HG03460 (cell line): ENCODE measurements at regions not wholly inside any gene's neighbourhood (a gene's known extent, or its start where the extent isn't known, plus 50 kb on each side); places are given as distances from the start of the nearest gene placed in this dataset.

Experiments
- ATAC-seq: cut with Tn5 transposase; IDR thresholded peaks from one replicate; pipeline ENCODE4 v1.9.1; 2021; ENCODE audit not compliant: unreplicated experiment

DNA sequence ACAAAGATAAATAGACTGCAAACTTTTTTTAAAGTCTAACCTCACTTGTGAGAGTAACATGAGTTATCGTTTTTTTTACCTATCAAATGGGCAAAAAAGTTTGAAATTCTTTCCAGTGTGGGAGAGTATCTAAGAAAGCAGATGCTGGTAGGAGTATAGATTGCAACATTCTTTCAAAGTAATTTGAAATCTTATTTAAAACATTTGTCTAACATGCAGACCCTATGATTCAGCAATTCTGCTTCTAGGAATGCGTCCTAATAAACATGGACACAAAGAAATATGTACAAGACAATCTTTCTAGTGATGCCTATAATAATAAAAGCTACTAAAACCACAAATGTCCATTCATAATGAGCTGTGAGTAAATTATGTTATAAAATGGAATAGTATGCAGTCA, 110.4 kb upstream of the TMCC3 start:
- ATAC-seq: no peak

DNA sequence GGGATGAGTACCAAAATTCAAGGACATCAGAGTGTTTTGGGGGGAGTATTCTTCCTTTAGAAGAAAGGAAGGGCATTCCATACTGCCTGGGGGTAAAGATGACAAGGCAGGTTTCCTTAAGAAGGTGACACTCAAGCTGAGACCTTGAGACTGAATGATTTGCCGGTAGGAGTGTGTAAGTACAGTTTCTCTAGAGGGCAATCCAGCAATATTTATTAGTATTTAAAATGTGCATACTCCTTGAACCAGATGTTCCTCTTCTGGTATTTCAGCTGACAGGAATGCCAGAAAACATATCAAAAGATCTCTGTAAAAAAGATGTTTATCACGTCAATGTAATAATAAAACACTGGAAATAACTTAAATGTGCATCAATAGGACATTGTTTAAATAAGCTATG, 106.4 kb upstream of the TMCC3 start:
- no peak for ATAC-seq

DNA sequence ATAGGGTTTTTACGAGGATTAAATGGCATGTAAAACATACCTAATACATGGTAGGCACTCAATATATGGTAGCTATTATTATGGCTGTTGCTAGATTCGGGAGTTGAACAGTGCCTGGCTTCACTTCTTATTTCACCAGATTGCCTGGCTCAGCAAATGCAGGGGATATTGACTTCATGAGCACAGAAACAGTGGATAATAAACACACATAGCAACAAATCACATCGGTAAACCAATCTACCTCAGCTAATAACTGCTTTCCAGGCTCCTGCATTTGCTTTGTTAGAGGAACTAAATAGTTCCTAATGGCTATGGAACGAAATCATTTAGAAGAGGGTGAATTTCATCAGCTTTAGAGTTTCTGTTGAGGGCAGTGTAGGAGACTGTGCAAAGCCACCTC, 105.2 kb upstream of the TMCC3 start:
- ATAC-seq: no peak

DNA sequence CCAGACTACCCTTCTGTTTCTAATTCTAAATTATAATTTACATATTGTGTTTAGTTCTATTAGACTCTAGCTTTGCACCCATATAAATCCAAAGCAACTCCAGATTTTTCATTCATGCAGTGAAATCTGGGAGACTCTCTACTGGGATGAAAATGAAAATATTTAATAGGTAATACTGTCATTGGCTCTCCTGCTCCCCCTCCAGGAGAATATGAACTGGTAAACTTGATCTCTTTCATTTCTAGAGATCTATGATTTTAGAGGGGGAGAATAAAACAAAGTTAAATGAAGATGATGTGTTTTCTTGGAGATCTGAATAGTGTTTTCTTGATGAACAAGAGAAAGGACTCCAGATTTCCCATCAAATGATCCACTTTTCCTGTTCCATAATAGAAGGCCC, 104.3 kb upstream of the TMCC3 start:
- no peak for ATAC-seq

DNA sequence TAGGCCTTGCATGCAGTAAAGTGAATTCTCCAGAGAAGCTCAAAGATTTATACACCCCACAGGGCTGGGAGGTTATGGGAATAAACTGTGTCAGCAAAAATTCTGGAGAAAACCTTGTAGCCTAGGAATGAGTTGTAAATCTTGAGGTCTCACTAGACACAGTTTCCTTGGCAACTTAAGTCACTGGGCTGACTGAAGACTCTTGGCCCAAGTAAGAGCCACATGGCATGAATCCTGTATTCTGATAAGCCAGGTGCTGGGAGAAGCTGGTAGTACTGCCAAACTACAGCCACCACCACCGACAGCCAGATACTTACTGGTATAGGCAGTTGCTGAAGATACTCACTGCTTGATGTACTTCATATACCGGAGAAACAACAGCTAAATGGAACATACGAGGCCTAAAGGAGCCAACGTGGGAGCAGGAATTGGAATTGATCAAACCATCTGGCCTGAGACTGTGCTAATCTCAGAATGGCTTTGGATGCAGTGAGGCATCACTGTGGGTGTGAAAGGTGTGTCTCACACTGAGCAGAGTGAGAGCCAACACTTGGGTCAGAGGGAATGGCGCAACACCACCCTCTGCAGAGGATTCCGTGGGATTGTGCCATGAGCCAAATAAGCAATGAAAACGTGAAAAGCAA, 102.8 kb upstream of the TMCC3 start:
- ATAC-seq: no peak

DNA sequence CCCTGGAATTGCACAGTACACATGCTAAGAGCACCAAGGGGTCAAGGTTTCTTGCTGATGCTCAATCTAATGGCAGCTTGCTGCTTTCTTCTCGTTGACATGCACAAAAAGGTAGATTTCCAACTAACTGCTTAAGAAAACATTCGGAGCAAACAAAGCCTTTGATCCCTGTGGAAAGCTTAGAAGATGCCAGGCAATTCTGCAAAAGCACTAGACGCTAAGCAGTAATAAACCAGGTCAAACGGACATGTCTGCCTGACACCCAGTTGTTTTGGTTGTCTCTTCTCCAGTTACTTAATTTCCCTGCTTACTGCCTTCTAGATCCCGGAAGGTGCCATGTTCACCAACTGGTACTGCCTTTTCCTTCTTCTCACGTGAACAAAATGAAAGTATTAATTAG, 100.5 kb upstream of the TMCC3 start:
- no peak for ATAC-seq

DNA sequence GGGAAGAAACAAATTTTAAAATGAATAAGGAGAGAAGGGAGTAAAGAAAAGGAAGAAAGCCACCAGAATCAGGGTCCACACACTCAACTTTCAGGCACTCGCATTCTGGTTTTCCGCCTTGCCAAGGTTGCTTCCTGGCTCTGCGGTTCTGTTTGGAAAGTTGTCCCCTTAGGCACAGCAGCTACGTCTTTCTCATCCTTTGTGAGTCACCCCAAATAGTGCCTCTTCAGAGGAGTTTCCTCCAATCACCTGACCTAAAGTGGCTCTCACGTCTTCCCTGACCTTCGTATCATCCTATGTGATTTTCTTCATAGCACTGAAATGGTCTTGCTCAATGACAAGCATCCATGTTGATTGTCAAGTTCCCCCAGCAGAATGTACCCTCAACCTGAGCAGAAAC, 99.5 kb upstream of the TMCC3 start:
- no peak for ATAC-seq

DNA sequence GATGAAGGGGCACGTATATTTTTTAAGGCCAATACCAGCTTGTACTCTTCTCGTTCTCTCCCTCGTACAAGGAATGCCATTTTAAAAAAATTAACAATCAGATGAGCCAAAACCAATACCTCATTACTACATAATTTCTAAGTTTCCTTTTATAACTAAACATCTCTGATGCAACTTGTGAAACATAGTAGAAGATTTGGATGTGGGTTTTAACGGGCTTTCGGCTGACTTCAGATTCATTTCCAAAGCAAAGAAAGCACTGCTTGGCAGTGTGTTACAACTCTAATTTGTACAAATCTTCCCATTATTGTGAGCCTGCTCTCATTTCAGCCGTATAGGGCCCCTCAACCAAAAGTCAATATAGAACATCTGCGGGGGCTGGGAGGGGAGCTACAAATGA, 99.1 kb upstream of the TMCC3 start:
- no peak for ATAC-seq

DNA sequence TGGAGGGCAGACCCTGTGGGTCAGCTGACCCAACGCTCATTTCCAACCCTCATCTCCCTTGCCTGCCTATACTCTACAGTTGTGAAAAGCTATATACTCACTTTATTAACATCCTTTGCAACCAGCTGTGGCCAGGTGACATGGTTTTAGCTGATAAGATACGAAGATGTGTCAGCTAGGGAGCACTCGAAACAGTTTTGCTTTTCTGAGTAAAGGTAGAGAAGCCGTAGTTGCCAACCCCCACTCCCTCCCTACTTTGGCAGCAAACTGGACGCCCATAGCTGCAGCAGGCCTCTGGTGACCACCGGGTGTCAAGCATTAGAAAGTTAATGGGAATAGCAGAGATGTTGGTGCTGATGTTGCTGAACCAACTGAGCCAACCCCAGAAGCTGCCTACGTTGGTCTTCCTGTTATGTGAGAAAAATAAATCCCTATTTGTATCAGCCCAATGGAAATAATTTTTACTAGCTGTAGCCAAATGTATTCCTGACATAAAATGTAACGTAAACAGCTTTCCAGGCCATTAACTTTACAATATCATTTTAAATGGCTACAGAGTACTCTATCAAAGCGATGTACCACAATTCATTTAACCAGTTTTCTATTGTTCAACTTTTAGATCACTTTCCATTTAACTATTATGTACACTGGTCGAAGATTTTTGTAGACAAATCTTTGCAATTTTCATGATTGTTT, 98.5 kb upstream of the TMCC3 start:
- ATAC-seq: no peak

DNA sequence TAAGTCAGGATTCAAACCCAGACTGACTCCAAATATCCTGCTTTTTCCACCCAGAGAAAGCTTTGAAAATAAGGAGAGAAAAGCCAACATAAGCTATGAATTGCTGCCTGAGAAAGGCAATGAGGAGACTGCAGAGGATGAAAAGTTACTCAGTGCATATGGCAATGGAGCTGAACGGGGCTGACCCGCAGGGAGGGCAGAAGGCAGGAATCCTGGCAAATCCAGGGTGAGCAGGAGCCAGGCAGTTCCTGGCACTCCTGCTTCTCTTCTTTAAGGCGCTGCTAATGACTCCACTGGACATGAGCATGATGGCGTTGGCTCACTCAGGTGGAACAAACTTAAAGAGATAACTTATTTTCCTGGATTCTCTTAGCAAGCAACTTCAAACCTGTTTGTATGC, 95.2 kb upstream of the TMCC3 start:
- no peak for ATAC-seq

DNA sequence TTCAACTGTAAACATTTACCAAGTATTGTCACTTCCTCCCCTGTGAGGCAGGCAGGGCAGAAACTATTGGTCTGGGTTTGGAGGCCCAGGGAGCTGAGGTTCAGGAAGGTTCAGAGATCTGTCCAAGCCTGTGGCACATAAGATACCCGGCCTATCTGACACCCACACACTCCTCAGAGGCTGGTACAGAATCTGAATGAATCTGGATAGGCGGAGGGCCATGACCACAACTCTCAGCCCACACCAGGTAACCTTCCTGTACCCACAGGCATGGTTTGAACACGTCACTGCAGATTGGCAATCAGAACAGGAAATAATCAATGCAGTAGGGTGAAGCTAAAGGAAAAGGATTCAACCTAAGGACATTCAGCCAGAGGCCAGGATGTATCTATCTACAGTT, 92.8 kb upstream of the TMCC3 start:
- ATAC-seq: no peak

DNA sequence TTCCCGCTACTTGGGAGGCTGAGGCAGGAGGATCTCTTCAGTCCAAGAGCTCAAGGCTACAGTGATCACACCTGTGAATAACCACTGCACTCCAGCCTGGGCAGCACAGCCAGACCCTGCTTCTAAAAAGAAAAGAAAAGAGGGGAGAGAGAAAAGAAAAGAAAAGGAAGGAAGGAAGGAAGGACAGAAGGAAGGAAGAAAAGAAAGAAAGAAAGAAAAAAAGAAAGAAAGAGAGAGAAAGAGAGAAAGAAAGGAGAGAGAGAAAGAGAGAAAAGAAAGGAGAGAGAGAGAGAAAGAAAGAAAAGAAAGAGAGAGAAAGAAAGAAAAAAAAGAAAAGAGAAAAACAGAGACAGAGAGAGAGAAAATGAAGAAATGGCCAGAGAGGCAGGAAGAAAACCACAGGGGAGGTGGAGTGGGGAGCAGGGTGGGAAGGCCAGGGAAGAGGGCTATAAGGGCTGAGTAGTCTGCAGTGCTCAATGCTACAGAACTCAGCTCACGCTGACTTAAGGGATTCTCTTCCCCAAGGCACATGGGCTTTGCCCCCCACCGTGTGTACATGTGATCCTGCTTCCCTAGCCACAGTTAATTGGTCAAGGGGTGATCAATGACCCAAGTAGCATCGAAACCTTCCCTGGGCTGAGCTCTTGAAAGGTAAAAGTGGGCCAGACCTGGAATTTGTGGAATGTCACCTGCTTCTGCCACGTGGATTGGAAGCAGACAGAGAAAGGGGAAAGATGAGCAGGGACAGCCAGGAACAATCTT, 90.4 kb upstream of the TMCC3 start:
- no peak for ATAC-seq

DNA sequence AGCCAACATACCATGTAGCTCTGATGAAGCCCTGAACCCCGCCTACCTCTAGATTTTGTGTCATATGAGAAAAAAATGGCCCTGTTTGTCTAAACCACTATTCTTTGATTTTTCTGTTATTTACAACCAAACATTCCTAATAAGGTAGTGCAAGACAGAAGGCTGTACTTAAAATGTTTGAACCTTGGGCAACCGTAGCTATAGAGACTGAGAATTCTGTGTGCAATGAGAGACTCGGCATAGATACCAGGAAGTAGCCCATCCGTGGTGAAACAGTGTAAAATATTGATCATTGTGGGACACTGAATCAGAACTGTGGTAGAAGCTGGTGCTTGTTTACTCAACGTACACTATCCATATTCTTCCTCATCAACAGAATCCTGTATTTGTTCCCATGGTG, 86.5 kb upstream of the TMCC3 start:
- no peak for ATAC-seq

DNA sequence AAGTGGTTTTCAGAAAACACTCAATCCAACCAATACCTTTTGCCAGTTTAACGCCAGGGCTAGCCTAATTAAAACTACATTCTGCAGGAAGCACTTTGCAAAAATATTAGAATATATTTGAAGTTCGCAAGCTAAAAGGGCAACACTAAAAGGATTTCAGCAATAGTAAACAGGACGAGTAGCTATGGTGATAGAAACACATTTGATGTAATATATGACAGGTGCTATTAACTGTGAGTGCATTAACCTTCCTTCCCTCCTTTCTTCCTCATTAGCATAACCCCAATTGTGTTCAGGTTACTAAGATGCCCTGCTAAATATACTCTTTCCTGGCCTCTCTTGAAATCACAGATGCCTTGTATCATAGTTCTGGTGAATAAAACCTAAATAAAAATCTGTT, 85.6 kb upstream of the TMCC3 start:
- no peak for ATAC-seq

DNA sequence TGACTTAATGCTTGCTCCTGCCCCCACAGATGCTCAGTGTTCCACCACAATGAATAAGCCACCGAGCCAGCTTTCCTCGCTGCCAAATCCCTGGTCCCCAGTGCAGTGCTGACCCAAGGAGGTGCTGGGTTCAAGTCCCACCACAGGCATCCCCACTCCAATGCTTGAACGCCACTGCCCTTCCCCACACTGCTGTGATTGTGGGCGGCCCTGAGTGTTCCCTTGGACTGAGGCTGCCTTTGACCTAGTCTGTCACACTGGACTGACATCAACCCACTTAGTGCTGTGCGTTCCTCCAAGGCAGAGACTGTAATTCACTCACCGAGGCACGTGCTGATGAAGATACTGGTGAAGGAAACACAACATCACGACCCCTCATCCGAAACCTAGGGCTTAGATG, 83.4 kb upstream of the TMCC3 start:
- ATAC-seq: no peak

DNA sequence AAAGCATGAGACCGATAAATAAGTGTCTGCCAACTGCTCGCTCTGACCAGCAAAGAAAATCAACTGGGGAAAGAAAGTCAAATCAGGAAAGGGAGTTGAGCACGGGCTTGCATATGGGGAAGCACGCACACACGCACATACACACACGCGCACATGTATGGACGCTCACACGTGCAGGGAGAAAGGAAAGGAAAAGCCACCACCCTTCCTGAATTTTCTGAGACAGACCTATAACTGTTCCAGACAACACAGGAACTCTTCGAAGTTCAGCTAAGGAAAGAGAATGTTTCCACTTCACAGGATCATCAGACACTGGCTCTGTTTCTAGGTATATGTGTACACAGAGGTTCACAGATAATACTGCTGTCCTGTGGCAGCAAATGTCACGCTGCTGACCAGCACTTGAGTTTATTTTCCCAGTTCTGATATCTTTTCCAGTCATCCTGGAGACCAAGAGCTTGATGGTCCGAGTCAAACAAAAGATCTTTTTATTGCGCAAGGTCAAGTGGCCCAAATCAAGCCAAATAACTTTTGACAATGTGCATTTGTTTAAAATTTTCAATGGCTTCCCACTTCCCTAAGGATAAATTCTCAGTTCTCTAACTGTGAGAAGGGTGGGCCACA, 82.1 kb upstream of the TMCC3 start:
- ATAC-seq: no peak

DNA sequence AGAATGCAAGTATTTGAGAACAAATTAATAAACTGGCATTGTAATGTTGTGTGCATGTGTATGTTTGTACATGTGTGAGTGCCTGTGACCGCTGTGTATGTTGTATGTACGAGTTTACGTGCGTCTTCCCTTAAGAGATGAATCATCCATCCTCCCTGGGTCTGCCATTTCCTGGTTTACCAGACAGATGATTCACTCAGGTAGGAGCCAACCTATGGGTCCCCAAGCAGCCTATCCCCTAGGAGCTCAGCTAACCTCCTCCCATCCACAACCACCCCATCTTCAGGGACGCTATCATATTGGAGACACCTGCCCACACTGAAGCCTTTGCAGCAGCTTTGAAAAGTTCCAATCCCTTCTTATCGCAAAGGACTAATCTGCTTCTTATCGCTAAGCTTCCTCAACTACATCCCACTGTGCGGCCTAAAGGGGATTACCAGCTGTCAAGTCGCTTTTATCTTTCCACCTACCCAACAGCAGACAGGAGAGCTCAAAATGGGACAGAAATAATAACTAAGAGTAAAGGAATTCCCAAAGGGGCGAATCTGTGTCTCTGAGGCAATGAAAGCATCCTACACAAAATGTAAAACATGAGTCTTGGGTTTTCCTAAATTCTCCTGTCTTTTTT, 81.5 kb upstream of the TMCC3 start:
- no peak for ATAC-seq

DNA sequence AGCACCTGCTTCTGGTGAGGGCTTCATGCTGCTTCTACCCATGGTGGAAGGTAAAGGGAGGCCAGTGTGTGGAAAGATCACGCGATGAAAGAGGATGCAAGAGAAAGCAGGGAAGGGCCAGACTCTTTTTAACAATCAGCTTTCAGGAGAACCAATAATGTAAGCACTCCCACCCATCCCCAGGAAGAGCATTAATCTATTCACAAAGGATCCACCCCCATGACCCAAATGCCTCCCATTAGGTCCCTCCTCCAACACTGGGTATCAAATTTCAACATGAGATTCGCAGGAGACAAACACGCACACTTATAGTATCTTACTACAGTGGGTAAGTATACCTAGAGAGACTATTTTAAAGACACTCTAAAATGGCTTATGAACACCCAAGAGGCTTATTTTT, 80.5 kb upstream of the TMCC3 start:
- no peak for ATAC-seq

DNA sequence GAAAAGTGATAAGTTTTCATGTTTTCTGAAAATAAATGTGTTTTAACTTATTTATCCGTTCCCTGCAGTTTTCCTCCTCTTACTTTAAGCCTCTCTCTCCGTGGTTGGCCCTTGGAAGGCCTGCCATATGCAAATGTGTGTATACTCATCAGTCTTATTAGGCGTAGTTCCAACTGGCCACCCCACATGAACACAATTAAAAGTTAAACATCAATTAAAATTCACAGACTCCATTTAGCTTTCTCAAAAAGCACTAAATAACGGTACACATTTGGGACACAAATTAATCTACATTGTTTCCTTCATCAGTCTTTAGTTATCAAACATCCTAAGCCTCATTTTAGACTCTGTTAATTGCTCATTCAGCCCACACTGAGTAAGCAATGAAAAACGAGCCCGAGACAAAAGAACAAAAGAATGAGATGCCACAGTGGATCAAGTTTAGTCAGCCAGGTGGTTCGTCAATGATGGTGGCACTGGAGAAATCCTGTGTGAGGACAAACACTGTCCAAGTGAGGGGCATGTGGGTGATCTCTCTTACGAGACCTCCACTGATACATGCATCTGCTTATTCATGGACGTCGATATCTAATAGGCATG, 76.0 kb upstream of the TMCC3 start:
- no peak for ATAC-seq

DNA sequence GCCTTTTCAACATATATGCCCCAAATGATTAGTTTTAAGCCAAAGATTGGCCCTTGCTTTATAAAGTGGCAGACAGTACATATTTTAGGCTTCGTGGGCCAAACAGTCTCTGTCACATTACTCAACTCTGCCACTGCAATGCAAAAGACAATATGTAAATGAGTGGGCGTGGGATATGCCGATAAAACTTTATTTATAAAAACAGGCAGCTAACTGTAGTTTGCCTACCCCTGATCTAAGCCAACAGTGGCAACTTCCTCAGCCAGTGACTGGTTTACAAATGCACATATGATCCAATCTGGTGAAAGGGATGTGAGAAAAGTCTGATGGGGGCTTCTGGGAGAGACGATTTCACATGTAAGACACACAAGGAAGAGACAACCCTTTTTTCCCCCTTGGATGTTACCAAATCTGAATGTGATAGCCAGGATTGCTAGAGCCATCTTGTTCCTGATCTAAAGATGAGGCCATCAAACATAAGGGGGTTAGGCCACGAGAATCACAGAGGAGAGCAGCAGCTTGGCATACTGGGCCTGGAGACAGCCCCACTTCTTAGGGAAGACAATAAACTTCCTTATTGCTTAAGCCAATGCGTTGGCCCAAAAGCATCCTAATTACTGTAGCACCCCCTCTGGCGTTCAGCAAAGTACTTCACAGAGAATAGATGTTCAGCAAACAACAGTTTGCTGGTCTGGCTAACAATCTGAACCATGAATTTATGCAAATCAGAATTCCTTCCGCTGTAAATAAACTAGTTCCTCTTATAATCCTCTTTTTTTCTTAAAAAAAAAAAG, 75.2 kb upstream of the TMCC3 start:
- ATAC-seq: no peak
